PFSK-1 (cell line): ENCODE measurements at regions not wholly inside any gene's neighbourhood (a gene's known extent, or its start where the extent isn't known, plus 50 kb on each side); places are given as distances from the start of the nearest gene placed in this dataset.

ENCODE experiments used
- FOXP2 ChIP-seq: optimal IDR thresholded peaks from 2 replicates; pipeline ENCODE3; 2011; ENCODE audit warnings: borderline replicate concordance, control low read depth, inconsistent platforms; ENCODE audit not compliant: insufficient read depth; ENCODE audit errors: extremely low read length, extremely low read depth
- POLR2AphosphoS5 ChIP-seq: IDR thresholded peaks from 2 replicates; pipeline ENCODE4 v1.6.1; 2012; ENCODE audit warnings: low read depth, mild to moderate bottlenecking, control low read depth, low read length, moderate library complexity
- REST ChIP-seq, 2 experiments: IDR thresholded peaks; 2 replicates each; pipeline versions ENCODE4 v1.6.1 to v1.8.0; 2011 to 2012; ENCODE audit warnings: low read depth in 2 of 2, low read length in 2 of 2, control low read depth in 1 of 2, inconsistent platforms in 1 of 2, mild to moderate bottlenecking in 1 of 2, moderate library complexity in 1 of 2; ENCODE audit not compliant: insufficient read depth in 1 of 2
- SIN3A ChIP-seq: IDR thresholded peaks from 2 replicates; pipeline ENCODE4 v1.6.1; 2012; ENCODE audit warnings: mild to moderate bottlenecking, low read length, moderate library complexity, borderline replicate concordance; ENCODE audit not compliant: insufficient read depth
- TAF1 ChIP-seq: IDR thresholded peaks from 2 replicates; pipeline ENCODE4 v1.6.1; 2012; ENCODE audit warnings: low read length, control low read depth, borderline replicate concordance; ENCODE audit not compliant: insufficient read depth

- TF ChIP-seq POLR2AphosphoS5 = no peak
- no peak for TF ChIP-seq REST (IDR thresholded peaks at IDR 0.05; ENCODE audit: insufficient read depth in 1 of 2, low read depth in 2 of 2, low read length in 2 of 2)
- no peak for TF ChIP-seq SIN3A
- TF ChIP-seq TAF1 = no peak
- no peak for TF ChIP-seq FOXP2
Observed at GRCh38 chr12:23060161-23060560, 435.2 kb downstream of the ETNK1 start.

- TF ChIP-seq POLR2AphosphoS5 (no peak), TAF1 (no peak), FOXP2 (no peak)
Observed at GRCh38 chr12:23063206-23063605, 438.2 kb downstream of the ETNK1 start.

GRCh38 chr12:23066095-23066494 is 441.1 kb downstream of the ETNK1 start:
- TF ChIP-seq POLR2AphosphoS5 (no peak), SIN3A (no peak)

- no peak for TF ChIP-seq POLR2AphosphoS5
- no peak for TF ChIP-seq TAF1
- no peak for TF ChIP-seq REST (IDR thresholded peaks at IDR 0.05; ENCODE audit: insufficient read depth in 1 of 2, low read depth in 2 of 2, low read length in 2 of 2)
- no peak for TF ChIP-seq FOXP2
- no peak for TF ChIP-seq SIN3A
Observed at GRCh38 chr12:23083267-23083666, 458.3 kb downstream of the ETNK1 start.

GRCh38 chr12:23084236-23084995 is 459.4 kb downstream of the ETNK1 start:
- TF ChIP-seq POLR2AphosphoS5 = no peak
- TF ChIP-seq REST (IDR thresholded peaks at IDR 0.05; ENCODE audit: insufficient read depth in 1 of 2, low read depth in 2 of 2, low read length in 2 of 2) = no peak
- no peak for TF ChIP-seq TAF1
- 0 out of 2 replicates have a peak, but pooled peaks have one; percentile 54 for TF ChIP-seq SIN3A
- no peak for TF ChIP-seq FOXP2

GRCh38 chr12:23088594-23088993 is 463.6 kb downstream of the ETNK1 start:
- TF ChIP-seq TAF1 (no peak), SIN3A (no peak), POLR2AphosphoS5 (no peak), FOXP2 (no peak), REST (IDR thresholded peaks at IDR 0.05; ENCODE audit: insufficient read depth in 1 of 2, low read depth in 2 of 2, low read length in 2 of 2) (no peak)
